Adrenal gland (tissue), 5 donors: ENCODE measurements at regions not wholly inside any gene's neighbourhood (a gene's known extent, or its start where the extent isn't known, plus 50 kb on each side); places are given as distances from the start of the nearest gene placed in this dataset.

Experiments used
- POLR2A ChIP-seq, 2 donors: fragments of 450-650 bp; IDR thresholded peaks; one replicate each; pipeline ENCODE4 v1.6.1; 2017; ENCODE audit warnings: antibody characterized with exemption in 2 of 2, mild to moderate bottlenecking in 2 of 2, moderate library complexity in 1 of 2
- TF ChIP-seq, protein P1 (sequence below), 6 experiments: fragments of 450-650 bp in 4 of 6; fragments of 200-600 bp in 2 of 6; sonication (generic) in 1 of 6; IDR thresholded peaks; 1 replicate in 5 of 6; 2 replicates in 1 of 6; pipeline versions ENCODE4 v1.5.1 to v1.8.0; 2016 to 2021; ENCODE audit warnings: antibody characterized with exemption in 6 of 6, mild to moderate bottlenecking in 2 of 6, moderate library complexity in 1 of 6
- donor health status: DM: no; HTN: no; CAD: no.

GRCh38 chr14:42944284-42944683, 1337.6 kb downstream of the LRFN5 start:
- TF ChIP-seq, protein P1, sequence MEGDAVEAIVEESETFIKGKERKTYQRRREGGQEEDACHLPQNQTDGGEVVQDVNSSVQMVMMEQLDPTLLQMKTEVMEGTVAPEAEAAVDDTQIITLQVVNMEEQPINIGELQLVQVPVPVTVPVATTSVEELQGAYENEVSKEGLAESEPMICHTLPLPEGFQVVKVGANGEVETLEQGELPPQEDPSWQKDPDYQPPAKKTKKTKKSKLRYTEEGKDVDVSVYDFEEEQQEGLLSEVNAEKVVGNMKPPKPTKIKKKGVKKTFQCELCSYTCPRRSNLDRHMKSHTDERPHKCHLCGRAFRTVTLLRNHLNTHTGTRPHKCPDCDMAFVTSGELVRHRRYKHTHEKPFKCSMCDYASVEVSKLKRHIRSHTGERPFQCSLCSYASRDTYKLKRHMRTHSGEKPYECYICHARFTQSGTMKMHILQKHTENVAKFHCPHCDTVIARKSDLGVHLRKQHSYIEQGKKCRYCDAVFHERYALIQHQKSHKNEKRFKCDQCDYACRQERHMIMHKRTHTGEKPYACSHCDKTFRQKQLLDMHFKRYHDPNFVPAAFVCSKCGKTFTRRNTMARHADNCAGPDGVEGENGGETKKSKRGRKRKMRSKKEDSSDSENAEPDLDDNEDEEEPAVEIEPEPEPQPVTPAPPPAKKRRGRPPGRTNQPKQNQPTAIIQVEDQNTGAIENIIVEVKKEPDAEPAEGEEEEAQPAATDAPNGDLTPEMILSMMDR (IDR thresholded peaks at IDR 0.05) = no peak
- TF ChIP-seq POLR2A (IDR thresholded peaks at IDR 0.05) = no peak
